ENCODE measurements at regions not wholly inside any gene's neighbourhood (a gene's known extent, or its start where the extent isn't known, plus 50 kb on each side); places are given as distances from the start of the nearest gene placed in this dataset.
"Not testable (repeated sequence)": the region's sequence is repeated elsewhere in the genome, so short reads cannot be mapped to it uniquely, and the experiment has no call there.

- DNase-seq (ENCODE audit: insufficient read length, low spot score) (no peak), FAIRE-seq (no peak)
- no peak for TF ChIP-seq POLR2A (IDR thresholded peaks at IDR 0.05; ENCODE audit: low read depth, low read length)
These were observed 152.1 kb downstream of the TTLL2 start for GRCh38 chr6:167476844-167477595.

GRCh38 chr6:167477688-167478087 lies 152.8 kb downstream of the TTLL2 start:
- DNase-seq (ENCODE audit: insufficient read length, low spot score) (no peak), FAIRE-seq (no peak)
- no peak for TF ChIP-seq POLR2A (IDR thresholded peaks at IDR 0.05; ENCODE audit: low read depth, low read length)

DNA sequence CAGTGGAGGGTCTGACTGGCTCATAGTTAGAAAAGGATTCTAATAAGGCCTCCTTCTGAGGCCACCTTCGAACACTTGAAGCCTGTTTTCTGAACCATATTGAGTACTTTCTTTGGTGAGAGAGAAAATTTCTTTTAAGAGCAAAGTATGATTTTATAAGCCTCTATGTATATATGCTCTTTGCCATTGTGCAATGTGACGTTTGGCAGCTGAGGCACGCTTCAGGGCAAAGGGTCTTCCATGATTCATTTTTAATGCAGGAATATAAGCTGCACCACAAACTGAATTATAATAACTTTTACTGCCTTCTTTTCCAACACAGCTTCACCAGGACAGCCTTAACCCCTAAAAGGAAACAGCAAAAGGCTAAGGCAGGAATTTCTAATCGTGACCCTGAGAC lies 154.4 kb downstream of the TTLL2 start:
- FAIRE-seq = no peak
- DNase-seq (ENCODE audit: insufficient read length, low spot score) = no peak
- TF ChIP-seq POLR2A (IDR thresholded peaks at IDR 0.05; ENCODE audit: low read depth, low read length) = no peak

DNA sequence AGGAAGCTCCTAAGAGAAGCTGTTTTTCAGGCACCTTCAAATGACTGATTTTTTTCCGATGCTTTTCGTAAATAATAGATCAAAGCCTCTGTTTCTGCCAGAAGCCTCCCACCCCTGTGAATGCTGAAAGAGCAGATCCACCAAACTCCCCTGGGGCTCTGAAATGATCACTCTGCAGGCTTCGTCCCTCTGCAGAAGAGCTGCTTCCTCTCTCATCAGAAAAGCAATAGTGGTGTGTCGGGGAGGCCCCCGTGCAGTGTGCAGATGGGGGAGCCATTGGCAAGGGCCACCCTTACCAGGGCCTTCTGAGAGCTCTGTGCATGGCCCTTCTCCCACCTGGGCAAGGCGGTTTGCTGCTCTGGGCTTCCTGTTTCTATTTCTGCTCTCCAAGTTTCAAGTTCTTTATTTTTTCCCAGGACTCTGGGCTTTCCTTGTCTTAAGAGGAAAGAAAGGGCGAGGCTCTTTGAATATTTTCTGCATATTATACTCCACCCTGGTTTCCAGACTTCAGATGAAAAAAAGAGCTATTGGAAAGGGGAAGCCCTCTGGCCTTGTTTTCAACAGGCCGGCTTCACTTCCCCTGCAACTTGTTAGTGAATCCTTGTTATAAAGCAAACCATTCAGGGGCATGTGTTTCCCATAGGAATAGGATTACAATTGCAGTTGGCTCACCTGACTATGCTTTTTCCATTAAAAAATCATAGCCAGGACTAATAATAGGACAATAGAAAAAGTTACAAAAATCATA lies 155.2 kb downstream of the TTLL2 start:
- no peak for FAIRE-seq
- no peak for DNase-seq (ENCODE audit: insufficient read length, low spot score)
- TF ChIP-seq POLR2A (IDR thresholded peaks at IDR 0.05; ENCODE audit: low read depth, low read length) = no peak

DNA sequence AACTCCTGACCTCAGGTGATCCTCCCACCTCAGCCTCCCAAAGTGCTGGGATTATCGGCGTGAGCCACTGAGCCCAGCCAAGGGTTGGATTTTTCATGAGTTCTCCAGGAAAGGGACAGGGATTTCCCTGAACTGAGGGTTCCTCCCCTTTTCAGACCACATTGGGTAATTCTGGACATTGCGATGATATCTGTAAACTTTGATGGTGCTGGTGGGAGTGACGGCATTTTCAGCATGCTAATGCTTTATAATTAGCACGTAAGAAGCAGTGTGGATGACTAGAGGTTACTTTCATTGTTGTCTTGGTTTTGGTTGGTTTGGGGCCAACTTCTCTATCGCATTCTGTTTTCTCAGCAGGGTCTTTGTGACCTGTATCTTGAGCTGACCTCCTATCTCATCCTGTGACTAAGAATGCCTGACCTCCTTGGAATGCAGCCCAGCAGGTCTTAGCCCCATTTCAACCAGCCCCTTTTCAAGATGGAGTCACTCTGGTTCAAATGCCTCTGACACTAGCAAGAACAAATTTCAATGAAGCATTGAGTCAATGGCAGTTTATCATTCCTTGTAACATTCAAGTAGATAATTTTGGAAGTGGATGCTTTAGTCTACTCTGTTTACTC lies 156.5 kb downstream of the TTLL2 start:
- FAIRE-seq (no peak), DNase-seq (ENCODE audit: insufficient read length, low spot score) (no peak)
- TF ChIP-seq POLR2A (IDR thresholded peaks at IDR 0.05; ENCODE audit: low read depth, low read length) = no peak

DNA sequence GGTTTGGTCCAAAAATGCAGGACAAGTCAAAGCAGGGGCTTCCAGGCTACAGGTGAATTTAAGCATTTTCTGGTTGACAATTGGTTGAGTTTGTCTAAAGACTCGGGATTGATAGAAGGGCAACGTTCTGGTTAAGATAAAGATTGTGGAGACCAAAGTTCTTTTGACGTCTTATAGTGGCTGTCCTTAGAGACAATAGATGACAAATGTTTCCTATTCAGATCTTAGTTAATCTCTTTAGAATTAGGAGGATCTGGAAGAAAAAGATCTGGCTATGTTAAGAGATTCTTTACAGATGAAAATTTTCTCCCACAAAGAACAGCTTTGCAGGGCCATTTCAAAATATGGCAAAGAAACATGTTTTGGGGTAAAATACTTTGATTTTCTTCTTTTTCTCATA lies 157.9 kb downstream of the TTLL2 start:
- FAIRE-seq; DNase-seq (ENCODE audit: insufficient read length, low spot score): not testable (repeated sequence)

- no peak for TF ChIP-seq POLR2A (IDR thresholded peaks at IDR 0.05; ENCODE audit: low read depth, low read length)
- FAIRE-seq (no peak), DNase-seq (ENCODE audit: insufficient read length, low spot score) (no peak)
These were observed 160.5 kb downstream of the TTLL2 start for GRCh38 chr6:167485186-167485978.

DNA sequence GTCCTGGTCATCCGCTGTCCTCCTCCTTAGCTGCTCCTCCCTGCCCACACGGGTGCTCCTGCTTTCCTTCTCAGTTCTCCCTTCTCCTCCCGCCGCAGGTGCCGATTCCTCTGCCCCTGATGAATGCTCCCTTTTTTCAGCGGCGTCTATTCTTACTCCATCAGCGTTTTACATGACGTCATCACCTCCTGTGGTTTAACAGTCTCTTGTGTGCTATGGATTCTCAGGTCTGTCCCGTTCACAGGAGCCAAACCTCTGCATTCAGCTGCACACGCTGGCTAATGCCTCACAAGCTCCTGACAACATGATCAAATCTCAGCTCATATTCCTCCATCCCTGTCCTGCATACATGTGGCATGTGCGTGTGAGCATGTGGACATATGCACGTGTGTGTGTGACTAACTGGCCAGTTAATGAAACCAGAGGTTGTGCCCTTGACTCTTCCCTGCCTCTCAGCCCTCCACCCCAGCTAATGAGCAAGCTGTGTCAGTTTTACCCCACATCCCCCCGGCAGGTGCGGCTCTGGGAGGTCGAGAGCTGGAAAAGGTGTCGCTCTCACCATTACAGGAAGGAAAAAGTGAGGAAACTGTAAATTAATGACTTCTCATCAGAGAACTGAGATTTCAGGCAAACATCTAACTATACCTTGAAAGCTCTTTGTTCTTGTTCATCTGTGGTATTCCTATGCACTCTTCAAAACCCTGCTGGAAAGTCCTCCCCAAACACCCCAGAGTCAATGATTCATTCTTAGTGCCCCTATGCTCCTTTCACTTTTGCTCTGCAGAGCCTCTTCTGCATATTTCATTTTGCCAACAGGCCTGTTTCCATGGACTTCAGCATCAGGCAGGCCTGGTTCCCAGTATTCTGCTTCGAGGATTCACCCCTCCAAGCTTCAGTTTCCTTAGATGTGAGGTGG lies 163.1 kb downstream of the TTLL2 start:
- DNase-seq (ENCODE audit: insufficient read length, low spot score) = no peak
- TF ChIP-seq POLR2A (IDR thresholded peaks at IDR 0.05; ENCODE audit: low read depth, low read length) = no peak
- no peak for FAIRE-seq

DNA sequence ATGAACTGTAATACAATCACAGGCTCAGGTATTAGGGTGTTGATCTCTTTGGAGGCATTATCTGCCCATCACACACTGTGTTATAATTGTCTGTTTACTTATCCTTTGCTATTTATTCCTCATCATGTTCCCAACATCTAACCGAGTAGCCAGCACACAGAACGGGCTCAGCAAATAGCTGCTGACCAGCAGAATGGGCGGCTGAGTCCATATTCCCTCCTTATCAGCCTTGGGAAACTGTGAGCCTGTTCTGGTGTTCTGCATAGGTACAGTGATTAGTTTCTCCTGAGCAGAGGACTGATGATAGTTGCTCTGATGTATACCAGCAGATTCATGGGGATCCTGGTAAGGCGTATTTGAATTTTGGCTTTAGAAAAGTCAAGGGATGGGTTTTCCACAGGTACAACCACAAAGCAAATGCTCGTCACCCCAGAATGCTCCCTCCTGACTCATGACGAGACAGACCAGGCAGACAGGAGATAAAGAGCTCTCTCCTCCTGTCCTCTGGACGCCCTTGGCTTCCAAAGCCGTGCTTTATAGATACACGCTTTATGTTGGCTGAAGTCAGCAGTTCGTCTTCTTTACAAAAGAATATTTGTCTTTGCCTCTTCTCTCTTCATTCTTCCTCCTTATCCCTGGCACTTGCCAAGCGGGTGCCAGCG lies 166.7 kb downstream of the TTLL2 start:
- no peak for FAIRE-seq
- DNase-seq (ENCODE audit: insufficient read length, low spot score) = no peak
- TF ChIP-seq POLR2A (IDR thresholded peaks at IDR 0.05; ENCODE audit: low read depth, low read length) = no peak

- DNase-seq (ENCODE audit: insufficient read length, low spot score) = no peak
- FAIRE-seq = no peak
- TF ChIP-seq POLR2A (IDR thresholded peaks at IDR 0.05; ENCODE audit: low read depth, low read length) = no peak
These were observed 167.2 kb downstream of the TTLL2 start for GRCh38 chr6:167492100-167492449.

DNA sequence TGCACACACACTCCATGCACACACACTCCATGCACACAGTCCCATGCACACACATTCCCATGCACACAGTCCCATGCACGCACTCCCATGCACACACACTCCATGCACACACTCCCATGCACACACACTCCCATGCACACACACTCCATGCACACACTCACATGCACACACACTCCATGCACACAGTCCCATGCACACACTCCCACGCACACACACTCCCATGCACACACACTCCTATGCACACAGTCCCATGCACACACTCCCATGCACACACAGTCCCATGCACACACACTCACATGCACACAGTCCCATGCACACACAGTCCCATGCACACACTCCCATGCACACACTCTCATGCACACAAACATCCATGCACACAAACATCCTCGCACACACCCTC lies 168.4 kb downstream of the TTLL2 start:
- FAIRE-seq = no peak
- TF ChIP-seq POLR2A (IDR thresholded peaks at IDR 0.05; ENCODE audit: low read depth, low read length) = no peak
- no peak for DNase-seq (ENCODE audit: insufficient read length, low spot score)

- no peak for TF ChIP-seq POLR2A (IDR thresholded peaks at IDR 0.05; ENCODE audit: low read depth, low read length)
- no peak for DNase-seq (ENCODE audit: insufficient read length, low spot score)
- FAIRE-seq = no peak
These were observed 169.3 kb downstream of the TTLL2 start for GRCh38 chr6:167493976-167494697.

All from H54 (cell line).